SU-DHL-6 (cell line): ENCODE measurements at regions not wholly inside any gene's neighbourhood (a gene's known extent, or its start where the extent isn't known, plus 50 kb on each side); places are given as distances from the start of the nearest gene placed in this dataset.

Experiments
- EZH2phosphoT487 ChIP-seq: fragments of 200-600 bp; sonication (generic), shearing (Covaris generic); conservative IDR thresholded peaks from 2 replicates; pipeline ENCODE4 v1.6.1; 2018; ENCODE audit warnings: mild to moderate bottlenecking, antibody characterized with exemption, low read length, moderate library complexity, mixed read lengths
- TF ChIP-seq, protein P1 (sequence below): fragments of 200-600 bp; sonication (generic); IDR thresholded peaks from one replicate; pipeline ENCODE4 v1.5.1; 2017; ENCODE audit warnings: antibody characterized with exemption, mild to moderate bottlenecking, low read length, moderate library complexity; ENCODE audit not compliant: insufficient read depth, poor library complexity, severe bottlenecking

DNA sequence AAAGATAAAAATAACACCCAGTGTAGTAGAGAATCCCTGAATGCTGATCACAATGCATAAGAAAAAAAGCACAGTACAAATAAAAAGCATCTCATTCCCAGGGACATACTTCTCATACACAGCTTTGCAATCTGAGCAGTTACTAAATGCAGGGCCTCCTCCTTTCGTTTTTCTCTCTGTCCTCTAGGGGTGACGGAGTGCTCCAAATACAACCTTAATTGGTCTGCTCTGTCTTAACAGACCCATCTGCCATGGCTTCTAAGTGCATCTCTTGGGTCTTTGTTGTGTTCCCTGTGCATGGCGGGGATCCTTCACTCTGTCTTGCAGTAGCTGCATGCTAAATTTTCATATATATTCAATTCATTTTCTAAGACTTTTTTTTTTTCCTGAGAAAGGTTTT is 1114.2 kb upstream of the RAG2 start:
- TF ChIP-seq, protein P1, sequence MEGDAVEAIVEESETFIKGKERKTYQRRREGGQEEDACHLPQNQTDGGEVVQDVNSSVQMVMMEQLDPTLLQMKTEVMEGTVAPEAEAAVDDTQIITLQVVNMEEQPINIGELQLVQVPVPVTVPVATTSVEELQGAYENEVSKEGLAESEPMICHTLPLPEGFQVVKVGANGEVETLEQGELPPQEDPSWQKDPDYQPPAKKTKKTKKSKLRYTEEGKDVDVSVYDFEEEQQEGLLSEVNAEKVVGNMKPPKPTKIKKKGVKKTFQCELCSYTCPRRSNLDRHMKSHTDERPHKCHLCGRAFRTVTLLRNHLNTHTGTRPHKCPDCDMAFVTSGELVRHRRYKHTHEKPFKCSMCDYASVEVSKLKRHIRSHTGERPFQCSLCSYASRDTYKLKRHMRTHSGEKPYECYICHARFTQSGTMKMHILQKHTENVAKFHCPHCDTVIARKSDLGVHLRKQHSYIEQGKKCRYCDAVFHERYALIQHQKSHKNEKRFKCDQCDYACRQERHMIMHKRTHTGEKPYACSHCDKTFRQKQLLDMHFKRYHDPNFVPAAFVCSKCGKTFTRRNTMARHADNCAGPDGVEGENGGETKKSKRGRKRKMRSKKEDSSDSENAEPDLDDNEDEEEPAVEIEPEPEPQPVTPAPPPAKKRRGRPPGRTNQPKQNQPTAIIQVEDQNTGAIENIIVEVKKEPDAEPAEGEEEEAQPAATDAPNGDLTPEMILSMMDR: no peak
- no peak for TF ChIP-seq EZH2phosphoT487
